ENCODE measurements at regions not wholly inside any gene's neighbourhood (a gene's known extent, or its start where the extent isn't known, plus 50 kb on each side); places are given as distances from the start of the nearest gene placed in this dataset.

GRCh38 chr3:69568951-69569350 is 170.3 kb upstream of the MITF start:
- DNase-seq (ENCODE audit: low read depth in 2 of 2) = no peak

GRCh38 chr3:69568458-69568857 is 170.8 kb upstream of the MITF start:
- DNase-seq (ENCODE audit: low read depth in 2 of 2) = no peak

GRCh38 chr3:69567710-69568052 is 171.6 kb upstream of the MITF start:
- no peak for DNase-seq (ENCODE audit: low read depth in 2 of 2)

- no peak for DNase-seq (ENCODE audit: low read depth in 2 of 2)
Observed at GRCh38 chr3:69567023-69567709, 172.1 kb upstream of the MITF start.

GRCh38 chr3:69566275-69566674 is 173.0 kb upstream of the MITF start:
- DNase-seq (ENCODE audit: low read depth in 2 of 2) = no peak

- no peak for DNase-seq (ENCODE audit: low read depth in 2 of 2)
Observed at GRCh38 chr3:69565316-69565715, 173.9 kb upstream of the MITF start.

GRCh38 chr3:69563981-69564380 is 175.3 kb upstream of the MITF start:
- no peak for DNase-seq (ENCODE audit: low read depth in 2 of 2)

GRCh38 chr3:69563151-69563550 is 176.1 kb upstream of the MITF start:
- no peak for DNase-seq (ENCODE audit: low read depth in 2 of 2)

- no peak for DNase-seq (ENCODE audit: low read depth in 2 of 2)
Observed at GRCh38 chr3:69562020-69562419, 176.1 kb upstream of the FRMD4B start.

GRCh38 chr3:69560818-69561217 is 174.9 kb upstream of the FRMD4B start:
- DNase-seq (ENCODE audit: low read depth in 2 of 2) = no peak

GRCh38 chr3:69560116-69560515 is 174.2 kb upstream of the FRMD4B start:
- no peak for DNase-seq (ENCODE audit: low read depth in 2 of 2)

GRCh38 chr3:69558912-69559311 is 173.0 kb upstream of the FRMD4B start:
- DNase-seq (ENCODE audit: low read depth in 2 of 2) = no peak

GRCh38 chr3:69554576-69554975 is 168.7 kb upstream of the FRMD4B start:
- no peak for DNase-seq (ENCODE audit: low read depth in 2 of 2)

GRCh38 chr3:69553888-69554287 is 168.0 kb upstream of the FRMD4B start:
- DNase-seq (ENCODE audit: low read depth in 2 of 2) = no peak

GRCh38 chr3:69547461-69547880 is 161.6 kb upstream of the FRMD4B start:
- no peak for DNase-seq (ENCODE audit: low read depth in 2 of 2)

GRCh38 chr3:69542805-69543429 is 157.0 kb upstream of the FRMD4B start:
- no peak for DNase-seq (ENCODE audit: low read depth in 2 of 2)

- no peak for DNase-seq (ENCODE audit: low read depth in 2 of 2)
Observed at GRCh38 chr3:69542089-69542804, 156.4 kb upstream of the FRMD4B start.

- DNase-seq (ENCODE audit: low read depth in 2 of 2) = peak in 1 of 2 donors; percentile 4
Observed at GRCh38 chr3:69541711-69542088, 155.8 kb upstream of the FRMD4B start.

- DNase-seq (ENCODE audit: low read depth in 2 of 2) = no peak
Observed at GRCh38 chr3:69540706-69541581, 155.1 kb upstream of the FRMD4B start.

- no peak for DNase-seq (ENCODE audit: low read depth in 2 of 2)
Observed at GRCh38 chr3:69539134-69539533, 153.2 kb upstream of the FRMD4B start.

GRCh38 chr3:69538281-69538680 is 152.4 kb upstream of the FRMD4B start:
- DNase-seq (ENCODE audit: low read depth in 2 of 2) = no peak

Data from stimulated activated CD8-positive, alpha-beta memory T cell treated with anti-CD3 and anti-CD28 coated beads, Interleukin-2, amount 100 ng/mL, for 48 hours (primary cell).